ENCODE measurements at regions not wholly inside any gene's neighbourhood (a gene's known extent, or its start where the extent isn't known, plus 50 kb on each side); places are given as distances from the start of the nearest gene placed in this dataset.
A peak's percentile ranks its signal among the peaks of the same experiment; 100 is the strongest.
"Not testable (repeated sequence)": the region's sequence is repeated elsewhere in the genome, so short reads cannot be mapped to it uniquely, and the experiment has no call there.

- Histone ChIP-seq H3K36me3 (ENCODE audit: control insufficient read depth in 4 of 4, insufficient read depth in 4 of 4, low read length in 4 of 4) (no peaks in the 10 kb centered on the region), H3K27ac (ENCODE audit: low read depth in 1 of 2, low read length in 1 of 2) (no peak overlapping the region), H3K9me3 (ENCODE audit: control insufficient read depth in 4 of 4, insufficient read depth in 3 of 4, low read length in 3 of 4) (peaks cover 0 to 3% (median 0%) of the 10 kb centered on the region in 4 donors), H3K4me3 (no peak overlapping the region), H3K9ac (ENCODE audit: insufficient read depth in 1 of 2, low read length in 2 of 2) (no peak overlapping the region), H3K27me3 (ENCODE audit: control insufficient read depth in 3 of 3, insufficient read depth in 3 of 3, low read length in 2 of 3) (peaks cover 0 to 4% (median 0%) of the 10 kb centered on the region in 3 donors), H3K4me1 (ENCODE audit: control insufficient read depth in 5 of 5, insufficient read depth in 5 of 5, low read length in 5 of 5) (no peaks in the 10 kb centered on the region)
- no peak for TF ChIP-seq CTCF (IDR thresholded peaks at IDR 0.05; ENCODE audit: control extremely low read depth, extremely low read depth)
- DNase-seq, result no peak
- 88 to 92% methylated on average over 15 of the region's 15 CpGs for WGBS, 2 donors
- ATAC-seq (ENCODE audit: insufficient read depth, low FRiP score), result no peak
These were observed 50.5 kb upstream of the OTOS start for GRCh38 chr2:240191001-240191400.

DNA sequence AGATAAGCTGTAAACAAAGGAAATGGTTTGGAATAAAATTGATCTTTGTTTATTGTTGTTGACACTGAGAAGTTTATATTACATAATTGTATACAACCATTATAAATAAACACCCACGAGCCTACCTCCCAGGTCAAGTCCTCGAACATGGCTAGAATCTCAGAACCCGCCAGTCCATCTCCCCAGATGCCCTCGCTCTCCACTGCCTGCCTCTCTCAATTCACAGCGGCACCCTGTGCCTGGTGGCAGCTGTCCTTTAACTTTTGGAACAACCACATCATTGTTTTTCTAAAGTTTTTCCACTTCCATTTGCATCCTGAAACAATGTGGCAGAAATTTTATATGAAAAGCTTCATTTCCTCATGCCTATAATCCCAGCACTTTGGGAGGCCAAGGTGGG lies 52.2 kb upstream of the OTOS start:
- Histone ChIP-seq H3K4me1 (ENCODE audit: control insufficient read depth in 5 of 5, insufficient read depth in 5 of 5, low read length in 5 of 5) (no peaks in the 10 kb centered on the region), H3K27me3 (ENCODE audit: control insufficient read depth in 3 of 3, insufficient read depth in 3 of 3, low read length in 2 of 3) (peaks cover 0 to 6% (median 0%) of the 10 kb centered on the region in 3 donors), H3K27ac (ENCODE audit: low read depth in 1 of 2, low read length in 1 of 2) (no peak overlapping the region), H3K4me3 (no peak overlapping the region), H3K9me3 (ENCODE audit: control insufficient read depth in 4 of 4, insufficient read depth in 3 of 4, low read length in 3 of 4) (peaks cover 0 to under 1% (median 0%) of the 10 kb centered on the region in 4 donors), H3K36me3 (ENCODE audit: control insufficient read depth in 4 of 4, insufficient read depth in 4 of 4, low read length in 4 of 4) (no peaks in the 10 kb centered on the region), H3K9ac (ENCODE audit: insufficient read depth in 1 of 2, low read length in 2 of 2) (no peak overlapping the region)
- DNase-seq (no peak), ATAC-seq (ENCODE audit: insufficient read depth, low FRiP score) (no peak)
- 73 to 83% methylated on average over 5 of the region's 5 CpGs for WGBS, 2 donors
- TF ChIP-seq CTCF (IDR thresholded peaks at IDR 0.05; ENCODE audit: control extremely low read depth, extremely low read depth), result no peak

DNA sequence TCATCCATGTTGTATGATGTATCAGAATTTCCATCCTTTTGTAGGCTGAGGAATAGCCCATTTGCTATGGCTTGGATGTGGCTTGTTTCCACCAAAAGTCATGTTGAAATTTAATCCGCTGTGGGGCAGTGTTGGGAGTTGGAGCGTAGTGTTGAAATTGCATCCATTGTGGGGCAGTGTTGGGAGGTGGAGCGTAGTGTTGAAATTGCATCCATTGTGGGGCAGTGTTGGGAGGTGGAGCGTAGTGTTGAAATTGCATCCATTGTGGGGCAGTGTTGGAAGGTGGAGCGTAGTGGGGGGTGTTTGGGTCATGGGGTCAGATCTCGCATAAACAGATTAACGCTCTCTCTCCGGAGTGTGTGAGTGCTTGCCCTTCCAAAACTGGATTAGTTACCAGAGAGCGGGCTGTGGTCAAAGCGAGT lies 53.9 kb upstream of the OTOS start:
- H3K4me1 ChIP-seq (ENCODE audit: control insufficient read depth in 5 of 5, insufficient read depth in 5 of 5, low read length in 5 of 5); H3K36me3 ChIP-seq (ENCODE audit: control insufficient read depth in 4 of 4, insufficient read depth in 4 of 4, low read length in 4 of 4); H3K9me3 ChIP-seq (ENCODE audit: control insufficient read depth in 4 of 4, insufficient read depth in 3 of 4, low read length in 3 of 4); ATAC-seq (ENCODE audit: insufficient read depth, low FRiP score); H3K27me3 ChIP-seq (ENCODE audit: control insufficient read depth in 3 of 3, insufficient read depth in 3 of 3, low read length in 2 of 3); H3K4me3 ChIP-seq; H3K9ac ChIP-seq (ENCODE audit: insufficient read depth in 1 of 2, low read length in 2 of 2); H3K27ac ChIP-seq (ENCODE audit: low read depth in 1 of 2, low read length in 1 of 2): not testable (repeated sequence)
- 35 to 41% methylated on average over 10 of the region's 10 CpGs for WGBS, 2 donors
- DNase-seq, result peak; percentile 12 to 41 (median 41)

DNA sequence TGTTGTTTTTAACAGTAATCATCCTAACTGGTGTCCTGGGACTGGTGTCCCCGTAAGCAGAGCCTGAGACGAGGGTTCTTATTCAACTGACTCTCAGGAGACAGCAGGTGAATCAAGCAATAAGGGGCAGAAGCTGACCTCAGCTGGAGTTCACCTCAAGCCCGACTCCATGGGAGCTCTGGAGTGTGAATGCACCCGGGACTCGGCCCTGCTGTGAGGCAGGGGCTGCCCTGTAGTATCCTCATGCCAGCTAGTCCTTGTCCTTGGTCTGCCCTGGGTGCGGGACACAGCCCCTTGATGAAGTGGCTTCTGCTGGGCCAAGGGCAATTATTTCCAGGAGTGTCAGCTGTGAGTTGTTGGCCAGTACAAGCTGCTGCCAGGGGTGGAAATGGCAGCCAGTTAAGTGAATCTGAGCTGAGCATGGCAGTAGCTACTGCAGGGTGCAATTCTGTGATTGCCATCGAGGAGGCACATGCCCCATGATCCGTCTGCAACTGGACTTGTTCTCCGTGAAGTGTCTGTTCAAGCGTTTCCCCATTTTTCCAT lies 54.9 kb upstream of the OTOS start:
- Histone ChIP-seq H3K4me3 (no peak overlapping the region), H3K27ac (ENCODE audit: low read depth in 1 of 2, low read length in 1 of 2) (no peak overlapping the region), H3K9ac (ENCODE audit: insufficient read depth in 1 of 2, low read length in 2 of 2) (no peak overlapping the region), H3K36me3 (ENCODE audit: control insufficient read depth in 4 of 4, insufficient read depth in 4 of 4, low read length in 4 of 4) (no peaks in the 10 kb centered on the region), H3K9me3 (ENCODE audit: control insufficient read depth in 4 of 4, insufficient read depth in 3 of 4, low read length in 3 of 4) (peaks cover 0 to 6% (median 0%) of the 10 kb centered on the region in 4 donors), H3K4me1 (ENCODE audit: control insufficient read depth in 5 of 5, insufficient read depth in 5 of 5, low read length in 5 of 5) (peaks cover 0 to 4% (median 0%) of the 10 kb centered on the region in 5 donors), H3K27me3 (ENCODE audit: control insufficient read depth in 3 of 3, insufficient read depth in 3 of 3, low read length in 2 of 3) (peaks cover 0 to 6% (median 0%) of the 10 kb centered on the region in 3 donors)
- ATAC-seq (ENCODE audit: insufficient read depth, low FRiP score), result no peak
- peak in 1 of 3 donors; percentile 6 for DNase-seq
- no peak for TF ChIP-seq CTCF (IDR thresholded peaks at IDR 0.05; ENCODE audit: control extremely low read depth, extremely low read depth)
- 91 to 95% methylated on average over 10 of the region's 10 CpGs for WGBS, 2 donors

Measured in lung (tissue), 11 donors.